ENCODE measurements at regions not wholly inside any gene's neighbourhood (a gene's known extent, or its start where the extent isn't known, plus 50 kb on each side); places are given as distances from the start of the nearest gene placed in this dataset.

GRCh38 chr14:83847102-83847501, 1682.8 kb upstream of the FLRT2 start (continued):
- no peak for TF ChIP-seq STAT1 (IDR thresholded peaks at IDR 0.05; ENCODE audit: unreplicated experiment)
- TF ChIP-seq JUNB (IDR thresholded peaks at IDR 0.05; ENCODE audit: unreplicated experiment), result no peak
- no peak for TF ChIP-seq CREB1 (CRISPR knock-in tag; IDR thresholded peaks at IDR 0.05; ENCODE audit: low read depth)
- no peak for TF ChIP-seq EZH2 (IDR thresholded peaks at IDR 0.05; ENCODE audit: low read depth, unreplicated experiment)
- TF ChIP-seq EZH2phosphoT487 (IDR thresholded peaks at IDR 0.05; ENCODE audit: unreplicated experiment), result no peak
- no peak for TF ChIP-seq ETS1 (IDR thresholded peaks at IDR 0.05)
- TF ChIP-seq POLR2AphosphoS5 (IDR thresholded peaks at IDR 0.05; ENCODE audit: low read depth), result no peak
- no peak for TF ChIP-seq ZNF331 (CRISPR knock-in tag; IDR thresholded peaks at IDR 0.05; ENCODE audit: low read depth)

- Histone ChIP-seq H3K4me2 (no peak overlapping the region), H3F3A (replicated peaks; ENCODE audit: low read depth) (no peaks in the 10 kb centered on the region), H3K27ac (ENCODE audit: low read depth) (no peak overlapping the region), H3K4me3 (no peak overlapping the region), H3K9me2 (ENCODE audit: insufficient read depth) (no peaks in the 10 kb centered on the region), H2AFZ (no peak overlapping the region), H4K20me1 (replicated peaks; ENCODE audit: insufficient read depth) (no peaks in the 10 kb centered on the region), H3K27me3 (ENCODE audit: insufficient read depth) (no peaks in the 10 kb centered on the region), H3K4me1 (ENCODE audit: insufficient read depth) (no peaks in the 10 kb centered on the region), H3K36me3 (ENCODE audit: insufficient read depth) (no peaks in the 10 kb centered on the region), H3K79me2 (replicated peaks; ENCODE audit: insufficient read depth) (no peaks in the 10 kb centered on the region)
- ATAC-seq (no peak), DNase-seq (ENCODE audit: low spot score) (no peak)
- H3K27me3 Mint-ChIP-seq (ENCODE audit: insufficient read depth, low read depth, poor library complexity), result no peaks in the 10 kb centered on the region
- H3K4me1 Mint-ChIP-seq, result peaks cover 4% of the 10 kb centered on the region
- TF ChIP-seq ZNF114 (CRISPR knock-in tag; IDR thresholded peaks at IDR 0.05) (no peak), ETS1 (IDR thresholded peaks at IDR 0.05) (no peak), POLR2AphosphoS5 (IDR thresholded peaks at IDR 0.05; ENCODE audit: low read depth) (no peak), ZNF462 (CRISPR knock-in tag; IDR thresholded peaks at IDR 0.05) (no peak), STAT1 (IDR thresholded peaks at IDR 0.05; ENCODE audit: unreplicated experiment) (no peak)
- no peaks in the 10 kb centered on the region for H3K9me3 Mint-ChIP-seq
- no peaks in the 10 kb centered on the region for H3K36me3 Mint-ChIP-seq (ENCODE audit: low read depth)
- H3K27ac Mint-ChIP-seq, result no peak overlapping the region
- no peak overlapping the region for H3K4me3 Mint-ChIP-seq
These were observed 1679.9 kb upstream of the FLRT2 start for GRCh38 chr14:83850092-83850491.

Data from GM23338 (cell line).